OCI-LY1 (cell line): ENCODE measurements at regions not wholly inside any gene's neighbourhood (a gene's known extent, or its start where the extent isn't known, plus 50 kb on each side); places are given as distances from the start of the nearest gene placed in this dataset.

Experiments used
- CTCF ChIP-seq: fragments of 200-600 bp; sonication (generic), shearing (Covaris generic); IDR thresholded peaks from 2 replicates; pipeline ENCODE4 v1.5.1; 2017; ENCODE audit warnings: mild to moderate bottlenecking, antibody characterized with exemption, low read length, moderate library complexity, mixed read lengths
- EZH2 ChIP-seq: fragments of 200-600 bp; sonication (generic), shearing (Covaris generic); IDR thresholded peaks from 2 replicates; pipeline ENCODE4 v1.8.0; 2017; ENCODE audit warnings: borderline replicate concordance, mixed run types, mild to moderate bottlenecking, antibody characterized with exemption, low read length, moderate library complexity, mixed read lengths

- TF ChIP-seq CTCF (no peak), EZH2 (no peak)
Measured at GRCh38 chr3:21152555-21152954, 598.5 kb downstream of the ZNF385D start.
